CD4-positive, alpha-beta T cell (primary cell): ENCODE measurements at regions not wholly inside any gene's neighbourhood (a gene's known extent, or its start where the extent isn't known, plus 50 kb on each side); places are given as distances from the start of the nearest gene placed in this dataset.

Experiments used
- ATAC-seq: fragments of 200-7000 bp; cut with Tn5 transposase; one replicate; pipeline ENCODE4 v1.10.0; 2022; ENCODE audit warnings: mild to moderate bottlenecking; ENCODE audit not compliant: poor library complexity
- CTCF ChIA-PET: fragments of 350-600 bp; sonication (Branson Sonifier 250); formaldehyde crosslinking; loops from one replicate; lab custom pipeline; 2021; ENCODE audit warnings: antibody characterized with exemption, inconsistent platforms; lab: Charles Lee
- POLR2A ChIA-PET: fragments of 350-600 bp; sonication (Branson Sonifier 250); formaldehyde crosslinking; loops from one replicate; lab custom pipeline; 2021; ENCODE audit warnings: antibody characterized with exemption, inconsistent platforms; lab: Charles Lee
- DNase-seq, 14 experiments: peaks; one replicate each; pipeline ENCODE4 v3.0.0-alpha.2; 2013 to 2020; ENCODE audit warnings: mixed read lengths in 2 of 14
- H3K27ac ChIP-seq, 2 donors: one replicate each; pipeline versions ENCODE4 v1.5.1 to v1.7.0; 2013; ENCODE audit warnings: low read length in 2 of 2, low read depth in 1 of 2, mild to moderate bottlenecking in 1 of 2
- H3K27me3 ChIP-seq, 2 experiments: 1 replicate in 1 of 2; 2 replicates in 1 of 2; pipeline versions ENCODE4 v1.6.1 to v1.7.0; 2013; ENCODE audit warnings: low read length in 2 of 2, control low read depth in 1 of 2, mild to moderate bottlenecking in 1 of 2, moderate library complexity in 1 of 2; ENCODE audit not compliant: insufficient read depth in 2 of 2, control insufficient read depth in 1 of 2
- H3K36me3 ChIP-seq: one replicate; pipeline ENCODE4 v1.6.1; 2013; ENCODE audit warnings: low read length, control low read depth; ENCODE audit not compliant: insufficient read depth
- H3K4me1 ChIP-seq: one replicate; pipeline ENCODE4 v1.6.1; 2013; ENCODE audit warnings: low read length, control low read depth; ENCODE audit not compliant: insufficient read depth
- H3K4me3 ChIP-seq: one replicate; pipeline ENCODE4 v1.5.1; 2013; ENCODE audit warnings: mild to moderate bottlenecking, low read length, moderate library complexity
- H3K9me3 ChIP-seq, 2 experiments: 1 replicate in 1 of 2; 2 replicates in 1 of 2; pipeline versions ENCODE4 v1.6.1 to v1.7.0; 2013; ENCODE audit warnings: low read length in 2 of 2, mild to moderate bottlenecking in 2 of 2, control low read depth in 1 of 2, moderate library complexity in 1 of 2; ENCODE audit not compliant: control insufficient read depth in 1 of 2, insufficient read depth in 1 of 2
- H3K27ac Mint-ChIP-seq: one replicate; pipeline ENCODE4 v1.8.0; 2020; ENCODE audit warnings: mixed read lengths
- H3K27me3 Mint-ChIP-seq: one replicate; pipeline ENCODE4 v1.8.0; 2021; ENCODE audit warnings: mixed read lengths
- H3K36me3 Mint-ChIP-seq: one replicate; pipeline ENCODE4 v1.8.0; 2021; ENCODE audit warnings: low read depth, mixed read lengths
- H3K4me1 Mint-ChIP-seq: one replicate; pipeline ENCODE4 v1.8.0; 2021; ENCODE audit warnings: low read depth, mixed read lengths
- H3K4me3 Mint-ChIP-seq: one replicate; pipeline ENCODE4 v1.8.0; 2020; ENCODE audit warnings: mild to moderate bottlenecking, mixed read lengths
- H3K9me3 Mint-ChIP-seq: one replicate; pipeline ENCODE4 v1.8.0; 2020; ENCODE audit warnings: mixed read lengths
- CTCF ChIP-seq: fragments of 200-600 bp; IDR thresholded peaks from one replicate; pipeline ENCODE4 v1.8.0; 2022; ENCODE audit warnings: antibody characterized with exemption, mild to moderate bottlenecking
- intact Hi-C, 2 experiments: fragments of 100-400 bp; cut with DNase I in 1 of 2; cut with micrococcal nuclease in 1 of 2; formaldehyde crosslinking; loops; one replicate each; pipeline versions ENCODE4 v1.15.1 to v1.9.0; 2023 to 2025; cut with DNase I, micrococcal nuclease

- Histone ChIP-seq H3K27me3 (no peaks in the 10 kb centered on the region), H3K9me3 (no peaks in the 10 kb centered on the region), H3K4me1 (no peaks in the 10 kb centered on the region), H3K36me3 (no peaks in the 10 kb centered on the region), H3K27ac (no peak overlapping the region), H3K4me3 (no peak overlapping the region)
- H3K27me3 Mint-ChIP-seq: peaks cover 15% of the 10 kb centered on the region
- no peaks in the 10 kb centered on the region for H3K36me3 Mint-ChIP-seq
- CTCF ChIA-PET: no interaction called here
- TF ChIP-seq CTCF: no peak
- no peak overlapping the region for H3K27ac Mint-ChIP-seq
- intact Hi-C loops: loop anchor here in 1 of 2 experiments (10.0 kb wide), 1 partner anchor 1297 kb away; no protein-coding TSS in a partner anchor
- ATAC-seq (no peak), DNase-seq (no peak)
- no peak overlapping the region for H3K4me3 Mint-ChIP-seq
- H3K4me1 Mint-ChIP-seq: no peaks in the 10 kb centered on the region
- POLR2A ChIA-PET: no interaction called here
- H3K9me3 Mint-ChIP-seq: no peaks in the 10 kb centered on the region
Measured at GRCh38 chr7:34327681-34328080, 330.3 kb upstream of the NPSR1 start.

GRCh38 chr7:34330308-34330707, 327.7 kb upstream of the NPSR1 start:
- ATAC-seq: no peak
- Mint-ChIP-seq H3K4me1 (no peaks in the 10 kb centered on the region), H3K27me3 (peaks cover 3% of the 10 kb centered on the region), H3K27ac (no peak overlapping the region), H3K9me3 (no peaks in the 10 kb centered on the region), H3K36me3 (no peaks in the 10 kb centered on the region), H3K4me3 (no peak overlapping the region)
- no peaks in the 10 kb centered on the region for H3K36me3 ChIP-seq
- DNase-seq: no peak
- ChIA-PET CTCF (no interaction called here), POLR2A (no interaction called here)
- H3K4me3 ChIP-seq: no peak overlapping the region
- TF ChIP-seq CTCF: no peak
- intact Hi-C loops: no loop called here
- no peaks in the 10 kb centered on the region for H3K9me3 ChIP-seq
- H3K27ac ChIP-seq: no peak overlapping the region
- no peaks in the 10 kb centered on the region for H3K4me1 ChIP-seq
- H3K27me3 ChIP-seq: no peaks in the 10 kb centered on the region

- Mint-ChIP-seq H3K9me3 (no peaks in the 10 kb centered on the region), H3K36me3 (no peaks in the 10 kb centered on the region), H3K4me3 (no peak overlapping the region), H3K4me1 (no peaks in the 10 kb centered on the region), H3K27ac (no peak overlapping the region), H3K27me3 (peaks cover 3% of the 10 kb centered on the region)
- TF ChIP-seq CTCF: no peak
- Histone ChIP-seq H3K9me3 (no peaks in the 10 kb centered on the region), H3K4me1 (no peaks in the 10 kb centered on the region), H3K4me3 (no peak overlapping the region), H3K36me3 (no peaks in the 10 kb centered on the region), H3K27ac (no peak overlapping the region), H3K27me3 (no peaks in the 10 kb centered on the region)
- DNase-seq (no peak), ATAC-seq (no peak)
- intact Hi-C loops: no loop called here
- CTCF ChIA-PET: no interaction called here
- POLR2A ChIA-PET: no interaction called here
Measured at GRCh38 chr7:34331102-34331501, 326.9 kb upstream of the NPSR1 start.
